Left ventricle myocardium superior (tissue), 1 donor: ENCODE measurements at regions not wholly inside any gene's neighbourhood (a gene's known extent, or its start where the extent isn't known, plus 50 kb on each side); places are given as distances from the start of the nearest gene placed in this dataset.

Experiments
- ATAC-seq: fragments of 200-7000 bp; cut with Tn5 transposase; one replicate; pipeline ENCODE4 v1.9.1; 2020; ENCODE audit warnings: mild to moderate bottlenecking, moderate library complexity
- DNase-seq: peaks from one replicate; pipeline ENCODE4 v3.0.0-alpha.2; 2020
- intact Hi-C: fragments of 100-400 bp; cut with micrococcal nuclease; formaldehyde crosslinking; loops from one replicate; pipeline ENCODE4 v1.11.0; 2022
- donor health status: DM: no; HTN: yes; CAD: no; lungs with severe emphysema.

- intact Hi-C loops, result no loop called here
- no peak for DNase-seq
- ATAC-seq, result no peak
These were observed 1611.5 kb upstream of the TMEFF2 start for GRCh38 chr2:193806088-193806774.

GRCh38 chr2:193796847-193797246, 1602.1 kb upstream of the TMEFF2 start:
- DNase-seq (no peak), ATAC-seq (no peak)
- intact Hi-C loops, result no loop called here

DNA sequence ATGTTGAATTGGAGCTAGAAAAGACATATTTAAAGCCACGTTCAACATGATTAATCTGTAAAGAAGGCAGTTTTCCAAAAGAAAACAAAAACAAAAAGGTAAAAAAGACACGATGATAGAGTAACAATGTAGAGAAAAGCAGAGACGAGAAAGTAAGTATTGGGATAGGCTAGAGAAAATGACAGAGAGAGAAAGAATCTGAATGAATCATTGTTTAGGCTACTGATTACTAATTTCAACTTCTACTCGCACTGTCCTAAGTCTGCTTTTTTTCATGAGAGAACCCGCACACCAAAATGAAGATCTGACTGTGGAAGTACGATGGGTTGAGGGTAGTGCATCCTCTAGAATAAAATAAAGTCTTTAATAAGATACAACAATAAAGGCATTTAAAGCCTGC, 1599.2 kb upstream of the TMEFF2 start:
- intact Hi-C loops, result no loop called here
- ATAC-seq (no peak), DNase-seq (no peak)

DNA sequence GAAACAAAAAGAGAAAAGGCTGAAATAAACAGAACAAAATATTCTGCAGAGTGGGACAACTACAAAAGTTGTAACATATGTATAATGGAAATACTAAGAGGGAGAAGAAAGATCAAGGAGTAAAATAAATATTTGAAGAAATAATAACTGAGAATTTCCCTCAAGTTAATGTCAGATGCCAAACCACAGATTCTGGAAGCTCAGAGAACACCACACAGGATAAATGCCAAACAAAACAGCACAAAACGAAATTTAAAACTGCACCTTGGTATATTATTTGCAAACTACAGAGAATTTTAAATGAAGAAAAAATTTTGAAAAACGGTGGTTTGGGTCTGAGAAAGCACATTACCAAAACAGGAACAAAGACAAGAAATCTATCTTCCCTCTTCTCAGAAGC, 1588.9 kb upstream of the TMEFF2 start:
- no peak for ATAC-seq
- no peak for DNase-seq
- intact Hi-C loops, result no loop called here

- ATAC-seq (no peak), DNase-seq (no peak)
- intact Hi-C loops, result no loop called here
These were observed 1583.6 kb upstream of the TMEFF2 start for GRCh38 chr2:193778293-193778692.

GRCh38 chr2:193776988-193777387, 1582.3 kb upstream of the TMEFF2 start:
- ATAC-seq (no peak), DNase-seq (no peak)
- intact Hi-C loops, result no loop called here

DNA sequence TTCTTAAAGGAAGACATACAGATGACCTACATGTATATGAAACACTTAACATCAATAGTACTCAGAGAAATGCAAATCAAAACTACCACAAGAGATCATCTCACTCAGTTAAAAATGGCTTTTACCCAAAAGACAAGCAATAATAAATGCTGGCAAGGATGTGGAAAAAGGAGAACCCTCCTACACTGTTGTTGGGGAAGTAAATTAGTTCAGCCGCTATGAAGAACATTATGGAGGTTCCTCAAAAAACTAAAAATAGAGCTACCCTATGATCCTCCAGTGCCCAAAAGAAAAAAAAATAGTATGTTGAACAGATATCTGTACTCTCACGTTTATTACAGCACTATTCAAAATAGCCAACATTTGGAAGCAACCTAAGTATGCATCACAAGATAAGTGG, 1579.4 kb upstream of the TMEFF2 start:
- DNase-seq, result no peak
- intact Hi-C loops, result no loop called here
- no peak for ATAC-seq

GRCh38 chr2:193751299-193751698, 1556.6 kb upstream of the TMEFF2 start:
- ATAC-seq, result no peak
- no peak for DNase-seq
- intact Hi-C loops, result no loop called here

GRCh38 chr2:193749485-193749884, 1554.8 kb upstream of the TMEFF2 start:
- no peak for DNase-seq
- intact Hi-C loops, result no loop called here
- ATAC-seq, result no peak

GRCh38 chr2:193743089-193743488, 1548.4 kb upstream of the TMEFF2 start:
- no peak for ATAC-seq
- intact Hi-C loops, result no loop called here
- DNase-seq, result no peak

GRCh38 chr2:193738892-193739291, 1544.2 kb upstream of the TMEFF2 start:
- ATAC-seq (no peak), DNase-seq (no peak)
- intact Hi-C loops, result no loop called here

DNA sequence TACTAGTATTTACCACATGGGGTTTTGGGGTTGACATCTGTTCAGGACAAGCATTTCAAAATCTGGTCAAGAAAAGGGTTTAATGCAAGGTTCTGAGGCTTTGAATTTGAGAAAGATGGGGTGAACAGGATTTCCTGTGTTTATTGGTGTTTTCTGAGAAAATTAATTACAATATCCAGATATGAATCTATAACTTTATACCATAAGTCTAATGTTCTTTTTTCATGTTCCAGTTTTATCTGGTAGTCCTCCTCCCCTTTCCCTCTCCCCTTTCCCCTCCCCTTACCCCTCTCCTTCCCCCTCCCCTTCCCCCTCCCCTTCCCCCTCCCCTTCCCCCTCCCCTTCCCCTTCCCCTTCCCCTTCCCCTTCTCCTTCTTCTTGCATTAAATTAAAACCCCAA, 1518.2 kb upstream of the TMEFF2 start:
- no peak for DNase-seq
- intact Hi-C loops, result no loop called here
- ATAC-seq, result no peak

GRCh38 chr2:193703411-193703810, 1508.7 kb upstream of the TMEFF2 start:
- no peak for ATAC-seq
- intact Hi-C loops, result no loop called here
- no peak for DNase-seq

GRCh38 chr2:193701484-193701883, 1506.8 kb upstream of the TMEFF2 start:
- intact Hi-C loops, result no loop called here
- no peak for ATAC-seq
- DNase-seq, result no peak

GRCh38 chr2:193695367-193695766, 1500.6 kb upstream of the TMEFF2 start:
- ATAC-seq (no peak), DNase-seq (no peak)

DNA sequence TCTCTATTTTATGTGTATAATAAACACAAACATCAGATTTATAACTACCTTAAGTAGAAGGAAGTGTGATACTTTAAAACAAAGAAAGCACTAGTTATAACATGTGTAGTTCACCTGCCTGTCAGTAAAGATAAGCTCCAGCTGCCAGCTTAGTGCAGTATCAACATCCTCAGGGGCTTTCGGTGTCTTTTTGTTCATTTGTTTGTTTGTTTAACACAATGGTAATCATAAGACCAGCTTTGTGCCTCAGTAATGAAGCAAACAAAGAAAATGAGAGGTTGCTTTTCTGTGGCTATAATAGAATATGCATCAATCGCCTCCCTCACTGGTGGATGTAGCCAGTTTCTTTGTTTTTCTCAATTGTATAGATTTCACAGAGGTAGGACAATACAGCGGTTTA, 1499.0 kb upstream of the TMEFF2 start:
- ATAC-seq (no peak), DNase-seq (no peak)
- intact Hi-C loops, result no loop called here

More at GRCh38 chr2:193695367-193695766, 1500.6 kb upstream of the TMEFF2 start:
- intact Hi-C loops, result no loop called here

GRCh38 chr2:193690572-193690971, 1495.8 kb upstream of the TMEFF2 start:
- no peak for ATAC-seq
- intact Hi-C loops, result no loop called here
- DNase-seq, result no peak

- intact Hi-C loops, result no loop called here
- DNase-seq (no peak), ATAC-seq (no peak)
These were observed 1492.5 kb upstream of the TMEFF2 start for GRCh38 chr2:193687195-193687594.

GRCh38 chr2:193679847-193680246, 1485.1 kb upstream of the TMEFF2 start:
- intact Hi-C loops, result no loop called here
- DNase-seq, result no peak
- ATAC-seq, result no peak

- intact Hi-C loops, result no loop called here
- DNase-seq (no peak), ATAC-seq (no peak)
These were observed 1475.7 kb upstream of the TMEFF2 start for GRCh38 chr2:193670478-193670877.

DNA sequence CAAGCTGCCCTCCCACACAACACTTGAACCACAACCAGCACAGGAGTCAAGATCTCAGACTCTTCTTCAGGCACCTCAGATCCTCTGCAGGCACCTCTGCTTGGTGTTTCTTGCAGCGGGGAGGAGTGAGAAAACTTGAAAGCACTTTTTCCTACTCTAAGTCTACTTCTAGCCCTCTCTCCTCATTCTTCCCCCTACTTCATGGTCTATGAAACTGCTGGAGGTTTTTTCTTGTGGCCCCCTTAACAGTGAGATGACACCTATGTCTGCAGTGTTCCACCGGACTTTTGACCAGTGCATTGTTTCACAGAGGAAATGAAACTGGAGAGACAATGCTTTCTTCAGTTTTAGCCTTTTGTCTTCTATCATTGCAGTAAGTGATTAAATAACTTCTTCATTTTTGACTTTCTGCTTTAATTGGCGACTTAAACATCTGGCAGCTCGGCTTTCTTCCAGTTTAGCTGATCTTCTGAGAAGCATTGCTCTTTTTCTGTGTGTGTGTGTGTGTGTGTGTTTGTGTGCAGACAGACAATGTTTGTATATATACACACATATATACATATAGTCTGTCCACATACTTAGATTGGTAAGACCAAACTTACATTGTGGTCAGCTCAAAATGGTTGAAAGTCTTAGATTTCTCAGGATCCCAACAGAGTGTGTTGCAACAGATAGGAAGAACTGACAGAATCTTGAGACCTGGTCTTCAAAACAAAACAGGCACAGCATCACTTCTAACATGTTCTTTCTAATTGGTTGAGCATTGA, 1474.0 kb upstream of the TMEFF2 start:
- DNase-seq (no peak), ATAC-seq (no peak)
- intact Hi-C loops, result no loop called here
